Mesenchymal stem cell (in vitro differentiated cells and primary cell): ENCODE measurements at regions not wholly inside any gene's neighbourhood (a gene's known extent, or its start where the extent isn't known, plus 50 kb on each side); places are given as distances from the start of the nearest gene placed in this dataset.

Experiments used
- DNase-seq: peaks from one replicate; pipeline ENCODE4 v3.0.0-alpha.2; 2013
- H2AFZ ChIP-seq: one replicate; pipeline ENCODE4 v1.6.1; 2013; ENCODE audit warnings: low read depth, mild to moderate bottlenecking, control low read depth, inconsistent platforms, low read length, moderate library complexity
- H2AK5ac ChIP-seq: 2 replicates; pipeline ENCODE4 v1.6.1; 2013; ENCODE audit warnings: low read length, moderate library complexity, mild to moderate bottlenecking, inconsistent platforms; ENCODE audit not compliant: severe bottlenecking
- H2BK120ac ChIP-seq: one replicate; pipeline ENCODE4 v1.6.1; 2013; ENCODE audit warnings: low read depth, mild to moderate bottlenecking, inconsistent platforms, low read length, moderate library complexity
- H2BK12ac ChIP-seq, 2 experiments: one replicate each; pipeline ENCODE4 v1.6.1; 2013; ENCODE audit warnings: inconsistent platforms in 2 of 2, low read length in 2 of 2, mild to moderate bottlenecking in 2 of 2, moderate library complexity in 2 of 2, control low read depth in 1 of 2
- H2BK15ac ChIP-seq: one replicate; pipeline ENCODE4 v1.6.1; 2013; ENCODE audit warnings: mild to moderate bottlenecking, low read depth, inconsistent platforms; ENCODE audit not compliant: poor library complexity, severe bottlenecking
- H2BK5ac ChIP-seq: 2 replicates; pipeline ENCODE4 v1.6.1; 2013; ENCODE audit warnings: low read depth, mild to moderate bottlenecking, low read length, control low read depth, inconsistent platforms; ENCODE audit not compliant: poor library complexity, severe bottlenecking
- H3K14ac ChIP-seq, 2 experiments: one replicate each; pipeline ENCODE4 v1.6.1; 2013; ENCODE audit warnings: inconsistent platforms in 2 of 2, low read length in 2 of 2, control low read depth in 1 of 2, mild to moderate bottlenecking in 1 of 2, moderate library complexity in 1 of 2
- H3K18ac ChIP-seq, 2 experiments: one replicate each; pipeline ENCODE4 v1.6.1; 2013; ENCODE audit warnings: inconsistent platforms in 2 of 2, low read length in 2 of 2, control low read depth in 1 of 2, low read depth in 1 of 2, mild to moderate bottlenecking in 1 of 2
- H3K23ac ChIP-seq, 2 experiments: one replicate each; pipeline ENCODE4 v1.6.1; 2013; ENCODE audit warnings: inconsistent platforms in 2 of 2, low read length in 2 of 2, mild to moderate bottlenecking in 2 of 2, moderate library complexity in 2 of 2, control low read depth in 1 of 2
- H3K27ac ChIP-seq: 2 replicates; pipeline ENCODE4 v1.5.1; 2013; ENCODE audit warnings: mild to moderate bottlenecking, moderate library complexity, low read length, control low read depth, inconsistent platforms; ENCODE audit not compliant: poor library complexity, severe bottlenecking
- H3K27me3 ChIP-seq, 2 experiments: 2 replicates each; pipeline versions ENCODE4 v1.6.1 to v1.7.0; 2013; ENCODE audit warnings: low read length in 2 of 2, mild to moderate bottlenecking in 2 of 2, moderate library complexity in 2 of 2, control low read depth in 1 of 2, inconsistent platforms in 1 of 2; ENCODE audit not compliant: control insufficient read depth in 1 of 2, insufficient read depth in 1 of 2
- H3K36me3 ChIP-seq, 2 experiments: 2 replicates each; pipeline versions ENCODE4 v1.6.1 to v1.7.0; 2013; ENCODE audit warnings: low read length in 2 of 2, control low read depth in 1 of 2, inconsistent platforms in 1 of 2, low read depth in 1 of 2, mild to moderate bottlenecking in 1 of 2; ENCODE audit not compliant: insufficient read depth in 2 of 2, control insufficient read depth in 1 of 2
- H3K4ac ChIP-seq, 2 experiments: one replicate each; pipeline ENCODE4 v1.6.1; 2013; ENCODE audit warnings: inconsistent platforms in 2 of 2, low read length in 2 of 2, mild to moderate bottlenecking in 2 of 2, moderate library complexity in 2 of 2, control low read depth in 1 of 2, low read depth in 1 of 2
- H3K4me1 ChIP-seq: 2 replicates; pipeline ENCODE4 v1.6.1; 2013; ENCODE audit warnings: low read depth, low read length, control low read depth; ENCODE audit not compliant: control insufficient read depth, insufficient read depth
- H3K4me2 ChIP-seq: 2 replicates; pipeline ENCODE4 v1.6.1; 2013; ENCODE audit warnings: low read length, mild to moderate bottlenecking, inconsistent platforms; ENCODE audit not compliant: poor library complexity, severe bottlenecking
- H3K4me3 ChIP-seq, 2 experiments: 2 replicates each; pipeline versions ENCODE4 v1.5.1 to v1.7.0; 2013; ENCODE audit warnings: low read length in 2 of 2, mild to moderate bottlenecking in 2 of 2, control low read depth in 1 of 2, low read depth in 1 of 2; ENCODE audit not compliant: insufficient read depth in 1 of 2
- H3K79me1 ChIP-seq: replicated peaks from 2 replicates; pipeline ENCODE4 v1.6.1; 2013; ENCODE audit warnings: mild to moderate bottlenecking, control low read depth, low read length, inconsistent platforms; ENCODE audit not compliant: poor library complexity, severe bottlenecking
- H3K9ac ChIP-seq: 2 replicates; pipeline ENCODE4 v1.7.0; 2013; ENCODE audit warnings: mild to moderate bottlenecking, low read length, moderate library complexity
- H3K9me3 ChIP-seq: 2 replicates; pipeline ENCODE4 v1.7.0; 2013; ENCODE audit warnings: mild to moderate bottlenecking, low read length; ENCODE audit not compliant: control insufficient read depth
- H4K8ac ChIP-seq: one replicate; pipeline ENCODE4 v1.6.1; 2013; ENCODE audit warnings: inconsistent platforms, mild to moderate bottlenecking, low read length, moderate library complexity
- H4K91ac ChIP-seq: one replicate; pipeline ENCODE4 v1.6.1; 2013; ENCODE audit warnings: mild to moderate bottlenecking, low read length, inconsistent platforms
- WGBS: methylation state at CpG from one replicate; pipeline ENCODE4 v1.1.7; 2013; ENCODE audit warnings: mixed read lengths; 5-methylcytosine and 5-hydroxymethylcytosine counted together

GRCh38 chr11:59008947-59009346 lies 69.7 kb downstream of the GLYATL1 start:
- Histone ChIP-seq H3K36me3 (no peaks in the 10 kb centered on the region), H3K4me3 (no peak overlapping the region), H3K4ac (no peak overlapping the region), H3K27ac (no peak overlapping the region), H3K9ac (no peak overlapping the region), H3K27me3 (peaks cover 0 to 12% of the 10 kb centered on the region in 2 experiments), H2AK5ac (no peak overlapping the region), H3K4me2 (no peak overlapping the region), H2BK12ac (no peak overlapping the region), H3K18ac (no peak overlapping the region), H2BK5ac (no peak overlapping the region), H3K14ac (no peak overlapping the region), H2BK120ac (no peak overlapping the region), H2BK15ac (no peak overlapping the region), H3K9me3 (no peaks in the 10 kb centered on the region), H3K79me1 (no peaks in the 10 kb centered on the region), H4K8ac (no peak overlapping the region), H2AFZ (no peak overlapping the region), H3K4me1 (no peaks in the 10 kb centered on the region), H3K23ac (no peak overlapping the region), H4K91ac (no peak overlapping the region)
- WGBS, result 69% methylated on average over 1 of the region's 1 CpG
- DNase-seq, result no peak

GRCh38 chr11:59009661-59010060 lies 70.4 kb downstream of the GLYATL1 start:
- Histone ChIP-seq H3K4me1 (no peaks in the 10 kb centered on the region), H2AK5ac (no peak overlapping the region), H3K18ac (no peak overlapping the region), H3K9ac (no peak overlapping the region), H3K79me1 (no peaks in the 10 kb centered on the region), H3K4ac (no peak overlapping the region), H3K36me3 (no peaks in the 10 kb centered on the region), H3K23ac (no peak overlapping the region), H2BK15ac (no peak overlapping the region), H3K4me3 (no peak overlapping the region), H2AFZ (no peak overlapping the region), H2BK120ac (no peak overlapping the region), H2BK5ac (no peak overlapping the region), H4K91ac (no peak overlapping the region), H2BK12ac (no peak overlapping the region), H3K9me3 (no peaks in the 10 kb centered on the region), H3K27ac (no peak overlapping the region), H3K27me3 (peaks cover 0 to 12% of the 10 kb centered on the region in 2 experiments), H3K4me2 (no peak overlapping the region), H4K8ac (no peak overlapping the region), H3K14ac (no peak overlapping the region)
- no CpG with 5 or more reads among the region's 2 CpGs for WGBS
- DNase-seq, result no peak

GRCh38 chr11:59010708-59011107 lies 71.4 kb downstream of the GLYATL1 start:
- no peak overlapping the region for H3K14ac ChIP-seq
- no peak overlapping the region for H4K91ac ChIP-seq
- H3K79me1 ChIP-seq, result no peaks in the 10 kb centered on the region
- H3K4ac ChIP-seq, result no peak overlapping the region
- H3K4me1 ChIP-seq, result no peaks in the 10 kb centered on the region
- H3K36me3 ChIP-seq, result no peaks in the 10 kb centered on the region
- H2BK5ac ChIP-seq, result no peak overlapping the region
- H4K8ac ChIP-seq, result no peak overlapping the region
- no peak overlapping the region for H2BK12ac ChIP-seq
- H3K23ac ChIP-seq, result no peak overlapping the region
- no peak overlapping the region for H2BK120ac ChIP-seq
- H2AK5ac ChIP-seq, result no peak overlapping the region
- no peak for DNase-seq
- peaks cover 0 to 12% of the 10 kb centered on the region in 2 experiments for H3K27me3 ChIP-seq
- H3K4me2 ChIP-seq, result no peak overlapping the region
- no peaks in the 10 kb centered on the region for H3K9me3 ChIP-seq
- H2AFZ ChIP-seq, result no peak overlapping the region
- no peak overlapping the region for H2BK15ac ChIP-seq
- no peak overlapping the region for H3K9ac ChIP-seq
- 84% methylated on average over 3 of the region's 3 CpGs for WGBS
- no peak overlapping the region for H3K18ac ChIP-seq
- no peak overlapping the region for H3K27ac ChIP-seq
- H3K4me3 ChIP-seq, result no peak overlapping the region

- H4K91ac ChIP-seq, result no peak overlapping the region
- 32% methylated on average over 3 of the region's 3 CpGs for WGBS
- H3K27me3 ChIP-seq, result peaks cover 0 to 12% of the 10 kb centered on the region in 2 experiments
- no peak overlapping the region for H3K4me3 ChIP-seq
- H2BK12ac ChIP-seq, result no peak overlapping the region
- no peaks in the 10 kb centered on the region for H3K9me3 ChIP-seq
- no peaks in the 10 kb centered on the region for H3K4me1 ChIP-seq
- no peak overlapping the region for H2BK15ac ChIP-seq
- no peak for DNase-seq
- H2BK5ac ChIP-seq, result no peak overlapping the region
- no peak overlapping the region for H3K14ac ChIP-seq
- H2BK120ac ChIP-seq, result no peak overlapping the region
- no peak overlapping the region for H3K27ac ChIP-seq
- H3K23ac ChIP-seq, result no peak overlapping the region
- H3K79me1 ChIP-seq, result no peaks in the 10 kb centered on the region
- no peak overlapping the region for H3K9ac ChIP-seq
- H3K4me2 ChIP-seq, result no peak overlapping the region
- no peak overlapping the region for H4K8ac ChIP-seq
- H3K18ac ChIP-seq, result no peak overlapping the region
- no peak overlapping the region for H3K4ac ChIP-seq
- H3K36me3 ChIP-seq, result no peaks in the 10 kb centered on the region
- H2AFZ ChIP-seq, result no peak overlapping the region
- H2AK5ac ChIP-seq, result no peak overlapping the region
Observed at GRCh38 chr11:59011655-59012397, 72.5 kb downstream of the GLYATL1 start.
